Thyroid gland (tissue), 4 donors: ENCODE measurements at regions not wholly inside any gene's neighbourhood (a gene's known extent, or its start where the extent isn't known, plus 50 kb on each side); places are given as distances from the start of the nearest gene placed in this dataset.

Source experiments
- POLR2A ChIP-seq, 2 donors: fragments of 450-650 bp; IDR thresholded peaks; one replicate each; pipeline ENCODE4 v1.6.1; 2017; ENCODE audit warnings: antibody characterized with exemption in 2 of 2, mild to moderate bottlenecking in 2 of 2, moderate library complexity in 1 of 2
- TF ChIP-seq, protein P1 (sequence below), 6 experiments: fragments of 200-600 bp in 3 of 6; fragments of 450-650 bp in 3 of 6; sonication (generic) in 3 of 6; IDR thresholded peaks; one replicate each; pipeline ENCODE4 v1.5.1; 2016 to 2019; ENCODE audit warnings: antibody characterized with exemption in 6 of 6, mild to moderate bottlenecking in 2 of 6, inconsistent platforms in 1 of 6, moderate library complexity in 1 of 6

DNA sequence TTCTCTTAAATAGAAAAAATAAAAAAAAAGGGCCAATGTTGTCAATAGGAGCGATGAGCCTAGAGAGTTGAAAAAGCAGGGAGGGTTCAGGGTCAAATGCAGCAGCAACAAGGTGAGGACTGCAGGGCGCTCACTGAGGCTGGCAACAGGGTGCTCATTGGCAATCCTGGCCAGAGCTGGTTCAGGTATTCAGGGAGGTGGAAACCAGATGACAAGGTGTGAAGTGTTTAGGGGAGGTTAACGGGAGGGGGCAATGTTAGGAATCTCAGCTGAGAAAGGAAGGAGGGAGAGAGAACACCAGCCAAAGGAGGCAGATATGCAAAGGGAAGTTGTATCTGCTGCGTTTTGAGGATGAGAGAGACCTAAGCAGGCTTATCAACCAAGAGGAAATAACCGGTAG is 129.8 kb upstream of the DAB1 start:
- TF ChIP-seq, protein P1, sequence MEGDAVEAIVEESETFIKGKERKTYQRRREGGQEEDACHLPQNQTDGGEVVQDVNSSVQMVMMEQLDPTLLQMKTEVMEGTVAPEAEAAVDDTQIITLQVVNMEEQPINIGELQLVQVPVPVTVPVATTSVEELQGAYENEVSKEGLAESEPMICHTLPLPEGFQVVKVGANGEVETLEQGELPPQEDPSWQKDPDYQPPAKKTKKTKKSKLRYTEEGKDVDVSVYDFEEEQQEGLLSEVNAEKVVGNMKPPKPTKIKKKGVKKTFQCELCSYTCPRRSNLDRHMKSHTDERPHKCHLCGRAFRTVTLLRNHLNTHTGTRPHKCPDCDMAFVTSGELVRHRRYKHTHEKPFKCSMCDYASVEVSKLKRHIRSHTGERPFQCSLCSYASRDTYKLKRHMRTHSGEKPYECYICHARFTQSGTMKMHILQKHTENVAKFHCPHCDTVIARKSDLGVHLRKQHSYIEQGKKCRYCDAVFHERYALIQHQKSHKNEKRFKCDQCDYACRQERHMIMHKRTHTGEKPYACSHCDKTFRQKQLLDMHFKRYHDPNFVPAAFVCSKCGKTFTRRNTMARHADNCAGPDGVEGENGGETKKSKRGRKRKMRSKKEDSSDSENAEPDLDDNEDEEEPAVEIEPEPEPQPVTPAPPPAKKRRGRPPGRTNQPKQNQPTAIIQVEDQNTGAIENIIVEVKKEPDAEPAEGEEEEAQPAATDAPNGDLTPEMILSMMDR (IDR thresholded peaks at IDR 0.05): no peak
- no peak for TF ChIP-seq POLR2A (IDR thresholded peaks at IDR 0.05)
